IMR-90 (cell line): ENCODE measurements at regions not wholly inside any gene's neighbourhood (a gene's known extent, or its start where the extent isn't known, plus 50 kb on each side); places are given as distances from the start of the nearest gene placed in this dataset.
A peak's percentile ranks its signal among the peaks of the same experiment; 100 is the strongest.

Source experiments
- ATAC-seq: fragments of 200-7000 bp; cut with Tn5 transposase; 2 replicates; pipeline ENCODE4 v1.9.1; 2020; ENCODE audit warnings: low read depth, mild to moderate bottlenecking, moderate library complexity
- BruUV-seq: library from RNA; stranded (reverse); fragments of 400-500 nt; replicated peaks from 2 replicates; lab custom pipeline; 2021; lab: Mats Ljungman, UMichigan
- CTCF ChIA-PET: fragments of 300-600 bp; formaldehyde crosslinking; extraction: SDS; loops from one replicate; lab custom pipeline; 2021; ENCODE audit warnings: antibody characterized with exemption; lab: Yijun Ruan, JAX
- POLR2A ChIA-PET: fragments of 300-600 bp; sonication (Branson Sonifier 250); formaldehyde crosslinking; loops from one replicate; lab custom pipeline; 2022; ENCODE audit warnings: antibody characterized with exemption; ENCODE audit not compliant: unreplicated experiment; lab: Charles Lee
- DNase-seq: peaks from one replicate; pipeline ENCODE4 v3.0.0; 2013
- H2AFZ ChIP-seq: replicated peaks from 2 replicates; pipeline ENCODE3; 2013; ENCODE audit warnings: low read length, mild to moderate bottlenecking; ENCODE audit not compliant: poor library complexity
- H2AK5ac ChIP-seq: 2 replicates; pipeline ENCODE4 v1.6.1; 2013; ENCODE audit warnings: low read depth, low read length, inconsistent platforms
- H2AK9ac ChIP-seq: replicated peaks from 2 replicates; pipeline ENCODE3; 2013; ENCODE audit warnings: mild to moderate bottlenecking, low read depth, low read length, moderate library complexity; ENCODE audit not compliant: poor library complexity
- H2BK120ac ChIP-seq: 2 replicates; pipeline ENCODE4 v1.6.1; 2013; ENCODE audit warnings: low read depth, low read length, inconsistent platforms
- H2BK15ac ChIP-seq: 3 replicates; pipeline ENCODE4 v1.6.1; 2013; ENCODE audit warnings: low read depth, low read length, inconsistent platforms
- H2BK20ac ChIP-seq: 2 replicates; pipeline ENCODE4 v1.6.1; 2013; ENCODE audit warnings: low read depth, mild to moderate bottlenecking, inconsistent platforms, low read length, moderate library complexity
- H2BK5ac ChIP-seq: 2 replicates; pipeline ENCODE4 v1.6.1; 2013; ENCODE audit warnings: mild to moderate bottlenecking, low read depth, low read length, inconsistent platforms; ENCODE audit not compliant: poor library complexity, severe bottlenecking
- H3K14ac ChIP-seq: replicated peaks from 2 replicates; pipeline ENCODE4 v1.6.1; 2013; ENCODE audit warnings: low read depth, low read length, inconsistent platforms
- H3K18ac ChIP-seq: 2 replicates; pipeline ENCODE4 v1.6.1; 2013; ENCODE audit warnings: low read depth, low read length, control low read depth
- H3K23ac ChIP-seq: 2 replicates; pipeline ENCODE4 v1.6.1; 2013; ENCODE audit warnings: low read depth, low read length, inconsistent platforms
- H3K27ac ChIP-seq: 2 replicates; pipeline ENCODE4 v1.5.1; 2013; ENCODE audit warnings: mild to moderate bottlenecking, control low read depth, low read length; ENCODE audit not compliant: insufficient read depth
- H3K27me3 ChIP-seq: 2 replicates; pipeline ENCODE4 v1.6.1; 2013; ENCODE audit warnings: low read length; ENCODE audit not compliant: control insufficient read depth, insufficient read depth
- H3K36me3 ChIP-seq: 2 replicates; pipeline ENCODE4 v1.6.1; 2013; ENCODE audit warnings: low read length, mixed read lengths; ENCODE audit not compliant: control insufficient read depth, insufficient read depth
- H3K4ac ChIP-seq: 2 replicates; pipeline ENCODE4 v1.6.1; 2013; ENCODE audit warnings: low read depth, low read length, inconsistent platforms
- H3K4me1 ChIP-seq: 2 replicates; pipeline ENCODE4 v1.6.1; 2013; ENCODE audit warnings: low read length, mixed read lengths; ENCODE audit not compliant: control insufficient read depth, insufficient read depth
- H3K4me2 ChIP-seq: 2 replicates; pipeline ENCODE4 v1.6.1; 2013; ENCODE audit warnings: low read depth, mild to moderate bottlenecking, control low read depth, low read length, moderate library complexity
- H3K4me3 ChIP-seq: 2 replicates; pipeline ENCODE4 v1.5.1; 2013; ENCODE audit warnings: low read depth, mild to moderate bottlenecking, control low read depth, low read length, moderate library complexity; ENCODE audit not compliant: insufficient read depth
- H3K56ac ChIP-seq: 2 replicates; pipeline ENCODE4 v1.6.1; 2013; ENCODE audit warnings: low read length, inconsistent platforms; ENCODE audit not compliant: insufficient read depth; ENCODE audit errors: extremely low read depth
- H3K79me1 ChIP-seq, 2 experiments: 2 replicates each; pipeline ENCODE4 v1.6.1; 2013; ENCODE audit warnings: low read length in 2 of 2, inconsistent platforms in 1 of 2, low read depth in 1 of 2
- H3K9ac ChIP-seq: 2 replicates; pipeline ENCODE4 v1.6.1; 2013; ENCODE audit warnings: low read depth, low read length, control low read depth
- H3K9me1 ChIP-seq: 2 replicates; pipeline ENCODE4 v1.6.1; 2013; ENCODE audit warnings: low read length, inconsistent platforms; ENCODE audit not compliant: insufficient read depth
- H3K9me3 ChIP-seq: 2 replicates; pipeline ENCODE4 v1.6.1; 2013; ENCODE audit warnings: low read length; ENCODE audit not compliant: control insufficient read depth, insufficient read depth
- H4K20me1 ChIP-seq: 2 replicates; pipeline ENCODE4 v1.6.1; 2013; ENCODE audit warnings: low read length, inconsistent platforms; ENCODE audit not compliant: insufficient read depth
- H4K5ac ChIP-seq: 2 replicates; pipeline ENCODE4 v1.6.1; 2013; ENCODE audit warnings: mild to moderate bottlenecking, low read depth, low read length, control low read depth
- H4K8ac ChIP-seq, 2 experiments: 2 replicates each; pipeline ENCODE4 v1.6.1; 2013; ENCODE audit warnings: low read depth in 2 of 2, low read length in 2 of 2, control low read depth in 1 of 2, inconsistent platforms in 1 of 2
- H4K91ac ChIP-seq: 2 replicates; pipeline ENCODE4 v1.6.1; 2013; ENCODE audit warnings: low read depth, low read length, inconsistent platforms; ENCODE audit not compliant: insufficient read depth
- CEBPB ChIP-seq: IDR thresholded peaks from 2 replicates; pipeline ENCODE4 v1.6.1; 2012; ENCODE audit warnings: low read depth, low read length, improper control_type of control experiment
- MXI1 ChIP-seq: IDR thresholded peaks from 2 replicates; pipeline ENCODE4 v1.6.1; 2012; ENCODE audit warnings: low read depth, mild to moderate bottlenecking, low read length, moderate library complexity, borderline replicate concordance
- WGBS, 2 experiments: methylation state at CpG; one replicate each; pipeline versions ENCODE4 v1.1.5 to v1.1.7; 2013; ENCODE audit warnings: missing lambda C conversion rate in 2 of 2; ENCODE audit not compliant: insufficient read length in 1 of 2; ENCODE audit errors: extremely low coverage in 2 of 2; 5-methylcytosine and 5-hydroxymethylcytosine counted together
- dilution Hi-C: fragments of 300-500 bp; cut with HindIII; formaldehyde crosslinking; loops from one replicate; pipeline ENCODE4 v1.14.3; 2018; ENCODE audit warnings: low sequenced_read_pairs; ENCODE audit not compliant: unreplicated experiment
- in situ Hi-C: fragments of 300-500 bp; cut with MboI; formaldehyde crosslinking; loops from 3 replicates; pipeline ENCODE4 v1.14.3; 2019; ENCODE audit warnings: low sequenced_read_pairs, inconsistent platforms, mixed read lengths
- intact Hi-C: fragments of 100-400 bp; cut with micrococcal nuclease; formaldehyde crosslinking; loops from 2 replicates; pipeline ENCODE4 v1.10.0; 2022

DNA sequence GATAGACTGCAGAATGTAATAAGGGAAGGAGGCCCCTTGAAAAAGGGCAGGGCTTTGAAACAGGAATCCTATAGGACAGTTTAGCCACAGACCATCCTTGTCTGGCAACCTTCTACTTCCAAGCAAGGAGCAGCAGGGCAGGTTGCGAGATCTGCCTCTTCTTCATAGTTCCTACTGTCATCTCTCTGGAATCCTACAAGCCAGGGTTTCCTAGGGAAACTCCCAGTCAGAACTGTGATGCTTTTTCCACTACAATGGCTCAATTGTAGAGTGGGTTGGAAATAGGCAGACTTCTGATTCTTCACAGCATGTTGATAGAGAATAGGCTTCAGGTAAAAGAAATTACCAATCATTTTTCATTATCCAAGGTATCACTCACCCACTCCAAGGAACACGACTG, 186.3 kb downstream of the DACT1 start:
- dilution Hi-C loops = no loop called here
- H2BK120ac ChIP-seq = no peak overlapping the region
- H3K36me3 ChIP-seq = no peaks in the 10 kb centered on the region
- no TSS peak for BruUV-seq
- no peak overlapping the region for H2AK5ac ChIP-seq
- peak; percentile 62 for DNase-seq
- no peak overlapping the region for H3K4me3 ChIP-seq
- ChIA-PET CTCF (no interaction called here), POLR2A (no interaction called here)
- no peak overlapping the region for H3K23ac ChIP-seq
- H3K27ac ChIP-seq = no peak overlapping the region
- no peak overlapping the region for H2BK20ac ChIP-seq
- H4K5ac ChIP-seq = no peak overlapping the region
- no peak; the same call in 1 of the 2 replicates for ATAC-seq
- no peak overlapping the region for H3K4ac ChIP-seq
- no peaks in the 10 kb centered on the region for H3K79me1 ChIP-seq
- no peak overlapping the region for H3K18ac ChIP-seq
- H4K8ac ChIP-seq = no peak overlapping the region
- peaks cover 2% of the 10 kb centered on the region; the same call in 1 of the 2 replicates for H3K27me3 ChIP-seq
- H3K14ac ChIP-seq = no peak overlapping the region
- no peak overlapping the region for H3K4me2 ChIP-seq
- H3K9me3 ChIP-seq = peaks cover 6% of the 10 kb centered on the region; the same call in 1 of the 2 replicates
- no peak overlapping the region for H3K9ac ChIP-seq
- WGBS, 2 experiments = no CpG with 5 or more reads among the region's 2 CpGs
- no peak overlapping the region for H2AK9ac ChIP-seq
- H3K9me1 ChIP-seq = no peaks in the 10 kb centered on the region
- no peaks in the 10 kb centered on the region for H3K4me1 ChIP-seq
- no peak overlapping the region for H2BK15ac ChIP-seq
- in situ Hi-C loops = no loop called here
- no peak overlapping the region for H2AFZ ChIP-seq
- no peak overlapping the region for H4K91ac ChIP-seq
- H2BK5ac ChIP-seq = no peak overlapping the region
- no peak overlapping the region for H3K56ac ChIP-seq
- no peaks in the 10 kb centered on the region for H4K20me1 ChIP-seq
- TF ChIP-seq MXI1 (no peak), CEBPB (peak; percentile 28; the same call in 1 of the 2 replicates)
- intact Hi-C loops = no loop called here
